Peyer's patch (tissue), 4 donors: ENCODE measurements at regions not wholly inside any gene's neighbourhood (a gene's known extent, or its start where the extent isn't known, plus 50 kb on each side); places are given as distances from the start of the nearest gene placed in this dataset.
"Not testable (repeated sequence)": the region's sequence is repeated elsewhere in the genome, so short reads cannot be mapped to it uniquely, and the experiment has no call there.

Experiments
- CTCF ChIP-seq, 6 experiments: fragments of 450-650 bp in 4 of 6; fragments of 200-600 bp in 2 of 6; sonication (generic) in 1 of 6; IDR thresholded peaks; one replicate each; pipeline ENCODE4 v1.5.1; 2017 to 2019; ENCODE audit warnings: antibody characterized with exemption in 6 of 6, mild to moderate bottlenecking in 3 of 6, moderate library complexity in 1 of 6
- POLR2A ChIP-seq, 2 donors: fragments of 450-650 bp; IDR thresholded peaks; one replicate each; pipeline ENCODE4 v1.5.1; 2017; ENCODE audit warnings: antibody characterized with exemption in 2 of 2, mild to moderate bottlenecking in 2 of 2, moderate library complexity in 2 of 2

GRCh38 chr9:65223986-65224385 lies 61.0 kb downstream of the FOXD4L5 start:
- TF ChIP-seq CTCF, POLR2A (IDR thresholded peaks at IDR 0.05): not testable (repeated sequence)
